ENCODE measurements at regions not wholly inside any gene's neighbourhood (a gene's known extent, or its start where the extent isn't known, plus 50 kb on each side); places are given as distances from the start of the nearest gene placed in this dataset. TPM values are rescaled to one million over a fixed set of nuclear protein-coding genes. Genes with fewer than 3 reads are reported as not detected.

- Histone ChIP-seq H3F3A (ENCODE audit: insufficient read depth) (no peaks in the 10 kb centered on the region), H3K79me2 (ENCODE audit: insufficient read depth) (no peaks in the 10 kb centered on the region), H3K4me2 (ENCODE audit: unreplicated experiment) (no peak overlapping the region), H3K27me3 (replicated peaks; ENCODE audit: insufficient read depth) (no peaks in the 10 kb centered on the region), H2AFZ (no peak overlapping the region), H3K9ac (no peak overlapping the region), H3K4me3 (no peak overlapping the region), H4K20me1 (ENCODE audit: insufficient read depth) (no peaks in the 10 kb centered on the region), H3K36me3 (ENCODE audit: low read depth) (no peaks in the 10 kb centered on the region), H3K9me2 (ENCODE audit: insufficient read depth) (no peaks in the 10 kb centered on the region), H3K4me1 (ENCODE audit: insufficient read depth) (no peaks in the 10 kb centered on the region), H3K27ac (no peak overlapping the region), H3K9me3 (ENCODE audit: low read depth) (no peaks in the 10 kb centered on the region)
- in situ Hi-C loops (cut with MboI) = no loop called here
- WGBS, 2 experiments (ENCODE audit: low coverage in 1 of 2, low lambda C conversion rate in 2 of 2, missing lambda C conversion rate in 2 of 2) = 40 to 48% methylated on average over 1 of the region's 1 CpG
- DNase-seq = no peak
- TF ChIP-seq EZH2 (IDR thresholded peaks at IDR 0.05; ENCODE audit: insufficient read depth, poor library complexity, severe bottlenecking) = no peak
These were observed 77.9 kb upstream of the GNPDA2 start for GRCh38 chr4:44804301-44804700.

GRCh38 chr4:44801384-44801783, 75.0 kb upstream of the GNPDA2 start:
- H3K79me2 ChIP-seq (ENCODE audit: insufficient read depth) = no peaks in the 10 kb centered on the region
- TF ChIP-seq EZH2 (IDR thresholded peaks at IDR 0.05; ENCODE audit: insufficient read depth, poor library complexity, severe bottlenecking) = no peak
- TF ChIP-seq EZH2phosphoT487 (IDR thresholded peaks at IDR 0.05; ENCODE audit: insufficient read depth, low read depth) = no peak
- no peaks in the 10 kb centered on the region for H3K9me3 ChIP-seq (ENCODE audit: low read depth)
- H3K4me1 ChIP-seq (ENCODE audit: insufficient read depth) = no peaks in the 10 kb centered on the region
- H2AFZ ChIP-seq = no peak overlapping the region
- H3K9ac ChIP-seq = no peak overlapping the region
- H3K9me2 ChIP-seq (ENCODE audit: insufficient read depth) = no peaks in the 10 kb centered on the region
- no peaks in the 10 kb centered on the region for H3F3A ChIP-seq (ENCODE audit: insufficient read depth)
- DNase-seq = no peak
- WGBS, 2 experiments (ENCODE audit: low coverage in 1 of 2, low lambda C conversion rate in 2 of 2, missing lambda C conversion rate in 2 of 2) = 0 to 4% methylated on average over 1 of the region's 1 CpG
- H3K4me3 ChIP-seq = no peak overlapping the region
- H3K27ac ChIP-seq = no peak overlapping the region
- in situ Hi-C loops (cut with MboI) = no loop called here
- H3K36me3 ChIP-seq (ENCODE audit: low read depth) = no peaks in the 10 kb centered on the region
- H3K4me2 ChIP-seq (ENCODE audit: unreplicated experiment) = no peak overlapping the region
- no peaks in the 10 kb centered on the region for H4K20me1 ChIP-seq (ENCODE audit: insufficient read depth)
- no peaks in the 10 kb centered on the region for H3K27me3 ChIP-seq (replicated peaks; ENCODE audit: insufficient read depth)

GRCh38 chr4:44791831-44792230, 65.5 kb upstream of the GNPDA2 start:
- Histone ChIP-seq H4K20me1 (ENCODE audit: insufficient read depth) (no peaks in the 10 kb centered on the region), H3K9ac (no peak overlapping the region), H3K4me1 (ENCODE audit: insufficient read depth) (no peaks in the 10 kb centered on the region), H3K27me3 (replicated peaks; ENCODE audit: insufficient read depth) (no peaks in the 10 kb centered on the region), H3K4me2 (ENCODE audit: unreplicated experiment) (no peak overlapping the region), H3K9me2 (ENCODE audit: insufficient read depth) (no peaks in the 10 kb centered on the region), H3F3A (ENCODE audit: insufficient read depth) (no peaks in the 10 kb centered on the region), H3K9me3 (ENCODE audit: low read depth) (no peaks in the 10 kb centered on the region), H3K79me2 (ENCODE audit: insufficient read depth) (no peaks in the 10 kb centered on the region), H3K36me3 (ENCODE audit: low read depth) (no peaks in the 10 kb centered on the region), H3K27ac (no peak overlapping the region), H3K4me3 (no peak overlapping the region), H2AFZ (no peak overlapping the region)
- in situ Hi-C loops (cut with MboI) = no loop called here
- no peak for DNase-seq
- TF ChIP-seq EZH2 (IDR thresholded peaks at IDR 0.05; ENCODE audit: insufficient read depth, poor library complexity, severe bottlenecking) = no peak
- no peak for TF ChIP-seq EZH2phosphoT487 (IDR thresholded peaks at IDR 0.05; ENCODE audit: insufficient read depth, low read depth)
- WGBS, 2 experiments (ENCODE audit: low coverage in 1 of 2, low lambda C conversion rate in 2 of 2, missing lambda C conversion rate in 2 of 2) = 43 to 47% methylated on average over 7 of the region's 7 CpGs

- WGBS, 2 experiments (ENCODE audit: low coverage in 1 of 2, low lambda C conversion rate in 2 of 2, missing lambda C conversion rate in 2 of 2) = 0% methylated on average over 1 of the region's 1 CpG
- Histone ChIP-seq H3K4me3 (no peak overlapping the region), H3F3A (ENCODE audit: insufficient read depth) (no peaks in the 10 kb centered on the region), H3K27ac (no peak overlapping the region), H3K9me2 (ENCODE audit: insufficient read depth) (no peaks in the 10 kb centered on the region; the same call in 1 of the 2 replicates), H3K4me2 (ENCODE audit: unreplicated experiment) (no peak overlapping the region), H3K36me3 (ENCODE audit: low read depth) (no peaks in the 10 kb centered on the region), H3K79me2 (ENCODE audit: insufficient read depth) (no peaks in the 10 kb centered on the region), H3K4me1 (ENCODE audit: insufficient read depth) (no peaks in the 10 kb centered on the region), H2AFZ (no peak overlapping the region), H3K9me3 (ENCODE audit: low read depth) (no peaks in the 10 kb centered on the region), H4K20me1 (ENCODE audit: insufficient read depth) (no peaks in the 10 kb centered on the region), H3K27me3 (replicated peaks; ENCODE audit: insufficient read depth) (no peaks in the 10 kb centered on the region), H3K9ac (no peak overlapping the region)
- TF ChIP-seq EZH2 (IDR thresholded peaks at IDR 0.05; ENCODE audit: insufficient read depth, poor library complexity, severe bottlenecking) = no peak
- TF ChIP-seq EZH2phosphoT487 (IDR thresholded peaks at IDR 0.05; ENCODE audit: insufficient read depth, low read depth) = no peak
- no peak for DNase-seq
- in situ Hi-C loops (cut with MboI) = no loop called here
These were observed 50.8 kb upstream of the GNPDA2 start for GRCh38 chr4:44777115-44777514.

Small RNAs in the stretch of these regions (small RNA-seq; reads per million reads assigned to genes)
- not detected for gene RNU6-931P (ENCODE audit: low read depth, low replicate concordance)
